ENCODE measurements at regions not wholly inside any gene's neighbourhood (a gene's known extent, or its start where the extent isn't known, plus 50 kb on each side); places are given as distances from the start of the nearest gene placed in this dataset.
"Not testable (repeated sequence)": the region's sequence is repeated elsewhere in the genome, so short reads cannot be mapped to it uniquely, and the experiment has no call there.

DNA sequence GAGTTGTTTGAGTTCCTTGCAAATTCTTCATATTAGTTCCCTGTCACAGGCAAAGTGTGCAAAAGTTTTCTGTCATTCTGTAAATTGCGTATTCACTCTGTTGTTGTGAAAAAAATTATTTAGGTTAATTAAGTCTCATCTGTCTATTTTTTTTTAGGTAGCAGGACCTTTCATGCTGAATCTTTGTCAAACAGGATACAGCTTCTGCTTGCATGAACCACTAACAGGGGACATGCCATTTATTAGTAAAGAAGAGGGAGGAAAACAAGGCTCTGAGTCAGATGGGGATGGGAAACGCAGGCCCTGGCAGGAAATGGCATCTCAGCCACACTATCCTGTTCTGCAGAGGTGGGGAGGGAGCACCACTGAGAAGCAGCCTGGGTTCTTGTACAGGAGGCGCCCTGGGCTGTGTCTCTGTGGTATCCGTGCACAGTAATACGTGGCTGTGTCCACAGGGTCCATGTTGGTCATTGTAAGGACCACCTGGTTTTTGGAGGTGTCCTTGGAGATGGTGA, 1243.8 kb downstream of the TMEM121 start:
- H3K27ac ChIP-seq; H3K36me3 ChIP-seq (ENCODE audit: insufficient read depth in 1 of 2, low read depth in 1 of 2); DNase-seq; ATAC-seq; H3K4me1 ChIP-seq; intact Hi-C loops (cut with DNase I); H3K27me3 ChIP-seq (ENCODE audit: insufficient read depth in 3 of 3, low read length in 2 of 3); H3K9me3 ChIP-seq; H3K4me3 ChIP-seq: not testable (repeated sequence)
- 65 to 77% (median 67%) methylated on average over 1 of the region's 5 CpGs for WGBS, 3 donors

DNA sequence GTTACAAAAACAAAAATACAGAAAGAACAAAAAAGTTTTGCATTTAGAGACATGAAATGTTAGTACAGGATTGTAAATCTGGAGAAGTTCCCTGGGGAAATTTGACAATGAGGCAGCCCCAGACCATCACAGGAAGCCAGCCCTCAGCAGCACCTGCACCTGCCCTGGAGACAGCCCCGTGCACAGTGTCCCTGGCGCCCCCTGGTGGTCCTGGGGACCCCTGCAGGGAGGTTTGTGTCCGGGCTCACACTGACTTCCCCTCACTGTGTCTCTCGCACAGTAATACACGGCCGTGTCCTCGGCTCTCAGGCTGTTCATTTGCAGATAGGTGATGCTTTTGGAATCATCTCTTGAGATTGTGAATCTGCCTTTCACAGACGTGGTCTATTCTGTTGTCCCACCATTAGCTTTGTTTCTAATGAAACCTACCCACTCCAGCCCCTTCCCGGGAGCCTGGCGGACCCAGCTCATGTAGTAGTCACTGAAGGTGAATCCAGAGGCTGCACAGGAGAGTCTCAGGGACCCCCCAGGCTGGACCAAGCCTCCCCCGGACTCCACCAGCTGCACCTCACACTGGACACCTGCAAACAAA, 1248.6 kb downstream of the TMEM121 start:
- H3K4me3 ChIP-seq; H3K4me1 ChIP-seq; H3K9me3 ChIP-seq; H3K27me3 ChIP-seq (ENCODE audit: insufficient read depth in 3 of 3, low read length in 2 of 3); H3K36me3 ChIP-seq (ENCODE audit: insufficient read depth in 1 of 2, low read depth in 1 of 2); H3K27ac ChIP-seq; ATAC-seq; intact Hi-C loops (cut with DNase I): not testable (repeated sequence)
- 36 to 64% (median 52%) methylated on average over 7 to 11 of the region's 11 CpGs for WGBS, 3 donors
- peak; percentile 18 to 53 for DNase-seq

DNA sequence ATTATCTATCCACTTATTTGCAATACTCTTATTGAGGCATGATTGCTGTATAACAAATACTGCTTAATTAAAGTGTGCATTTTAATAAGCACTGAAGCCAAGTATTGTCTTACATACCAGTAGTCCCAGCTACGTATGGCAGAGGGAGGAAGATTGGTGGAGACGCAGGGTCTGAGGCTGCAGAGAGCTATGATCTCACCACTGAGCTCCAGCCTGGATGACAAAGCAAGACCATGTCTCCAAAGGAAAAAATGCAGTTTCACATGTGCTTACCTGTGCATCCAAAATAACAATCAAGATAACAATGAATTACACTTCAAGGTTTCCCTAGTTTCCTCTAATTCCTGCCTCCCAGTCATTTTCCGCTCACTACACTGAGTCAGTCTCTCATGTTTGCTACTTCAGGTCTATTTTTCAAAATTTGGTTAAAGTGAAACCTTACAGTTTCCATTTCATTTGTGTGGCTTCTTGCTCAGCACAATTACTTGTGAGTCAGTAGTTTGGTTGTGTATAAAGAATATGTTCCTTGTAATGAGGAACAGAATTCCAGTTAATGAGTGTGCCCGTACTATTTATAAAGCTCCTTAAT, 1250.1 kb downstream of the TMEM121 start:
- DNase-seq: no peak
- WGBS, 3 donors: 13 to 72% (median 66%) methylated on average over 4 of the region's 4 CpGs
- Histone ChIP-seq H3K9me3 (no peaks in the 10 kb centered on the region), H3K27me3 (ENCODE audit: insufficient read depth in 3 of 3, low read length in 2 of 3) (peaks cover 0 to 6% (median 0%) of the 10 kb centered on the region in 3 donors), H3K27ac (no peak overlapping the region), H3K4me3 (no peak overlapping the region), H3K4me1 (no peaks in the 10 kb centered on the region), H3K36me3 (ENCODE audit: insufficient read depth in 1 of 2, low read depth in 1 of 2) (no peaks in the 10 kb centered on the region)
- TF ChIP-seq, protein P1, sequence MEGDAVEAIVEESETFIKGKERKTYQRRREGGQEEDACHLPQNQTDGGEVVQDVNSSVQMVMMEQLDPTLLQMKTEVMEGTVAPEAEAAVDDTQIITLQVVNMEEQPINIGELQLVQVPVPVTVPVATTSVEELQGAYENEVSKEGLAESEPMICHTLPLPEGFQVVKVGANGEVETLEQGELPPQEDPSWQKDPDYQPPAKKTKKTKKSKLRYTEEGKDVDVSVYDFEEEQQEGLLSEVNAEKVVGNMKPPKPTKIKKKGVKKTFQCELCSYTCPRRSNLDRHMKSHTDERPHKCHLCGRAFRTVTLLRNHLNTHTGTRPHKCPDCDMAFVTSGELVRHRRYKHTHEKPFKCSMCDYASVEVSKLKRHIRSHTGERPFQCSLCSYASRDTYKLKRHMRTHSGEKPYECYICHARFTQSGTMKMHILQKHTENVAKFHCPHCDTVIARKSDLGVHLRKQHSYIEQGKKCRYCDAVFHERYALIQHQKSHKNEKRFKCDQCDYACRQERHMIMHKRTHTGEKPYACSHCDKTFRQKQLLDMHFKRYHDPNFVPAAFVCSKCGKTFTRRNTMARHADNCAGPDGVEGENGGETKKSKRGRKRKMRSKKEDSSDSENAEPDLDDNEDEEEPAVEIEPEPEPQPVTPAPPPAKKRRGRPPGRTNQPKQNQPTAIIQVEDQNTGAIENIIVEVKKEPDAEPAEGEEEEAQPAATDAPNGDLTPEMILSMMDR (IDR thresholded peaks at IDR 0.05): no peak
- intact Hi-C loops (cut with DNase I): no loop called here
- no peak for ATAC-seq

DNA sequence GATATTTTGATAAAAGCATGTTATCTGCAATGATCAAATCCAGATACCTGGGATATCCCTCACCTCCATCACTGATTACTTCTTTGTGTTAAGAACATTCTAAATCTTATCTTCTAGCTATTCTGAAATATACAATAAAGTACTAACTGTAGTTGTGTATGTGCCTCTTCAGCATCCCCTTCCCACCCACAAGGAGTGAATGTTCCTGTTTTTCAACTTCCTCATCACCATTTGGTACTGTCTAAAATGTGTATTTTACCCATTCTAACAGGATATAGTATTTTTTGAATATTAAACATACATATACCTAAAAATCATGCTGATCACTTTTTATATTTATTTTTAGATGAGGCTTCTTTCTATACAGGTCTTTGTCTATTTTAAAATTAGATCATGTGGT, 1252.6 kb downstream of the TMEM121 start:
- DNase-seq (no peak), ATAC-seq (no peak)
- H3K36me3 ChIP-seq (ENCODE audit: insufficient read depth in 1 of 2, low read depth in 1 of 2): no peaks in the 10 kb centered on the region
- H3K4me3 ChIP-seq: no peak overlapping the region
- H3K27ac ChIP-seq: no peak overlapping the region
- H3K27me3 ChIP-seq (ENCODE audit: insufficient read depth in 3 of 3, low read length in 2 of 3): peaks cover 0 to 6% (median 0%) of the 10 kb centered on the region in 3 donors
- TF ChIP-seq, protein P1 (IDR thresholded peaks at IDR 0.05): no peak
- intact Hi-C loops (cut with DNase I): no loop called here
- H3K9me3 ChIP-seq: no peaks in the 10 kb centered on the region
- no peaks in the 10 kb centered on the region for H3K4me1 ChIP-seq

DNA sequence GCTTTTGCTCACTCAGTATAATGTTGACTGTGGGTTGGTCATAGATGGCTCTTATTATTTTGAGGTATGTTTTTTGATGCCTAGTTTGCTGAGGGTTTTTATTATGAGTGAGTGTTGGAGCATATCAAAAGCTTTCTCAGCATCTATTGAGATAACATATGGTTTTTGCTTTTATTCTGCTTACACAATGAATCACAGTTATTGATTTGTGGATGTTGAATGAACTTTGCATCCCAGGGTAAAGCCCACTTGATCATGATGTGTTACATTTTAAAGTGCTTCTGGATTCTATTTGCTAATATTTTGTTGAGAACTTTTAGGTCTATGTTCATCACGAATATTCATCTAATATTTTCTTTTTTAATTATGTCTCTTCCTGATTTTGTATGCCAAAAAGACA, 1260.3 kb downstream of the TMEM121 start:
- Histone ChIP-seq H3K36me3 (ENCODE audit: insufficient read depth in 1 of 2, low read depth in 1 of 2) (no peaks in the 10 kb centered on the region), H3K9me3 (no peaks in the 10 kb centered on the region), H3K4me3 (no peak overlapping the region), H3K27ac (no peak overlapping the region), H3K4me1 (no peaks in the 10 kb centered on the region), H3K27me3 (ENCODE audit: insufficient read depth in 3 of 3, low read length in 2 of 3) (no peaks in the 10 kb centered on the region)
- intact Hi-C loops (cut with DNase I): no loop called here
- DNase-seq (no peak), ATAC-seq (no peak)
- 15 to 18% (median 17%) methylated on average over 1 of the region's 1 CpG for WGBS, 3 donors
- TF ChIP-seq, protein P1 (IDR thresholded peaks at IDR 0.05): no peak
